ENCODE measurements at regions not wholly inside any gene's neighbourhood (a gene's known extent, or its start where the extent isn't known, plus 50 kb on each side); places are given as distances from the start of the nearest gene placed in this dataset.

DNA sequence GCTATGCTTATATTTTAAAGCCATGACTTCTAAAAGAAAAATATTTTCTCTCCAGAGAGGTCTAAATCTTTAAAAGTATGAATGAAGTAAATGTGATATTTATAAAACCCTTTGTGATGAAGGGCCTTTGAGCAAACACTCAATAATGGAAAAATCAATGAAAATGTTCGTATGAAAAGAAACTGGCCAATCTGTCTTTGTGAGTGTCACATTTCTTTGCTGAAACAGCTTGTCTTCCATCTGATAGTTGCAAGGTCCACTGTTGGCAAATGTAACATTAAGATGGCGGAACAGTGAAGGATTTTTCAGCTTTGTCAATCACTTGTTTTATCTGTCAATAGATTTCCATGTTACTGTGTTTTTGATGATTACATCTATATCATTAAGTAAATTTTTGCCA, 162.9 kb upstream of the GATA6 start:
- intact Hi-C loops (cut with DNase I), result no loop called here
- ATAC-seq, result no peak
- Histone ChIP-seq H3K27me3 (no peaks in the 10 kb centered on the region), H3K36me3 (no peaks in the 10 kb centered on the region), H3K27ac (no peak overlapping the region), H3K4me1 (no peaks in the 10 kb centered on the region), H3K9me3 (no peaks in the 10 kb centered on the region), H3K4me3 (no peak overlapping the region)
- TF ChIP-seq, protein P1, sequence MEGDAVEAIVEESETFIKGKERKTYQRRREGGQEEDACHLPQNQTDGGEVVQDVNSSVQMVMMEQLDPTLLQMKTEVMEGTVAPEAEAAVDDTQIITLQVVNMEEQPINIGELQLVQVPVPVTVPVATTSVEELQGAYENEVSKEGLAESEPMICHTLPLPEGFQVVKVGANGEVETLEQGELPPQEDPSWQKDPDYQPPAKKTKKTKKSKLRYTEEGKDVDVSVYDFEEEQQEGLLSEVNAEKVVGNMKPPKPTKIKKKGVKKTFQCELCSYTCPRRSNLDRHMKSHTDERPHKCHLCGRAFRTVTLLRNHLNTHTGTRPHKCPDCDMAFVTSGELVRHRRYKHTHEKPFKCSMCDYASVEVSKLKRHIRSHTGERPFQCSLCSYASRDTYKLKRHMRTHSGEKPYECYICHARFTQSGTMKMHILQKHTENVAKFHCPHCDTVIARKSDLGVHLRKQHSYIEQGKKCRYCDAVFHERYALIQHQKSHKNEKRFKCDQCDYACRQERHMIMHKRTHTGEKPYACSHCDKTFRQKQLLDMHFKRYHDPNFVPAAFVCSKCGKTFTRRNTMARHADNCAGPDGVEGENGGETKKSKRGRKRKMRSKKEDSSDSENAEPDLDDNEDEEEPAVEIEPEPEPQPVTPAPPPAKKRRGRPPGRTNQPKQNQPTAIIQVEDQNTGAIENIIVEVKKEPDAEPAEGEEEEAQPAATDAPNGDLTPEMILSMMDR (IDR thresholded peaks at IDR 0.05), result no peak
- DNase-seq, result no peak

GRCh38 chr18:22009242-22009641, 160.1 kb upstream of the GATA6 start:
- no peak overlapping the region for H3K4me3 ChIP-seq
- H3K9me3 ChIP-seq, result peaks cover 0 to 3% of the 10 kb centered on the region in 2 donors
- ATAC-seq (no peak), DNase-seq (no peak)
- H3K4me1 ChIP-seq, result no peaks in the 10 kb centered on the region
- intact Hi-C loops (cut with DNase I), result no loop called here
- H3K27ac ChIP-seq, result no peak overlapping the region
- H3K27me3 ChIP-seq, result no peaks in the 10 kb centered on the region
- no peaks in the 10 kb centered on the region for H3K36me3 ChIP-seq
- TF ChIP-seq, protein P1 (IDR thresholded peaks at IDR 0.05), result no peak

DNA sequence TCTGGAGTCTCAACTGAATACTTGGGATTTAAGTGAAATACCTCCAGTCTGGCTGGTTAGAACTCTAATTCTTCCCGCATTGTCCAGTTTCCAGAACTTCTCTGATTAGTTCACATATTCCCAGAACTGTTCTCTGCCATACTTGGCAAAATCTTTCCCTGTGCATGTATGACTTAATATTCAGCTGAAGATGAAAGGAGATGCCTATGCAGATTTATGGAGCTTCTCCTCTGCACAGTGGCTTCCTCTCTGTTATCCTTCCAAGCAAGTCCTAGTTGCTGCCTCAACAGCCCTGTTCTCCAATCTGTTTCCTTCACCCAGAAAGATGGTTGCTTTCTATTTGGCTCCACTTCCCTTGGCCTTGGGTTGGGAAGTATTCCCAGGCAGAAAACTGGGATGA, 155.4 kb upstream of the GATA6 start:
- intact Hi-C loops (cut with DNase I), result no loop called here
- no peak for ATAC-seq
- no peak overlapping the region for H3K4me3 ChIP-seq

GRCh38 chr18:22015156-22015555, 154.2 kb upstream of the GATA6 start:
- no peak overlapping the region for H3K27ac ChIP-seq
- intact Hi-C loops (cut with DNase I), result no loop called here
- no peak overlapping the region for H3K4me3 ChIP-seq
- no peaks in the 10 kb centered on the region for H3K27me3 ChIP-seq
- ATAC-seq (no peak), DNase-seq (no peak)
- no peaks in the 10 kb centered on the region for H3K36me3 ChIP-seq
- no peaks in the 10 kb centered on the region for H3K4me1 ChIP-seq
- peaks cover 0 to 3% of the 10 kb centered on the region in 2 donors for H3K9me3 ChIP-seq
- TF ChIP-seq, protein P1 (IDR thresholded peaks at IDR 0.05), result no peak

More for the DNA sequence above, 155.4 kb upstream of the GATA6 start:
- Histone ChIP-seq H3K9me3 (peaks cover 0 to 3% of the 10 kb centered on the region in 2 donors), H3K27me3 (no peaks in the 10 kb centered on the region), H3K4me1 (no peaks in the 10 kb centered on the region), H3K27ac (no peak overlapping the region), H3K36me3 (no peaks in the 10 kb centered on the region)
- no peak for DNase-seq
- TF ChIP-seq, protein P1 (IDR thresholded peaks at IDR 0.05), result no peak

DNA sequence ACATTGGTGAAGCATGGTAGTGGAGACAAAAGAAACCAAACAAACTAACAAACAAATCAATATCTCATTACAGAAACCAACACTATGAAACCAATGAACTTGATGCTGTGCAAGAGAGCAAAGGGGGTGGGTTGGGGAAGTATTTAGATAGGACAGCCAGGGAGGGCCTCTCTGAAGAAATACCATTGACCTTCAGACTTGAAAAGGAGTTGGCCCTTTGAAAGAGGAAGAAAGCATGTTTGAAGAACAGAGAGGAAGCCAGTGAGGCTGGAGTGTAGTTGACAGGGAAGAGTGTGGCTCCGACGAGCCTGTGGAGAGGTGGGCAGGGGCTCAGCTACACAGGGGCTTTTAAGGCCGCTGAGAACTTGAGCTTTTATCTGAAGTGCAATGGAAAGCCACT, 151.0 kb upstream of the GATA6 start:
- TF ChIP-seq, protein P1 (IDR thresholded peaks at IDR 0.05), result no peak
- Histone ChIP-seq H3K9me3 (no peaks in the 10 kb centered on the region), H3K4me1 (no peaks in the 10 kb centered on the region), H3K27ac (no peak overlapping the region), H3K4me3 (no peak overlapping the region), H3K27me3 (no peaks in the 10 kb centered on the region), H3K36me3 (no peaks in the 10 kb centered on the region)
- ATAC-seq (no peak), DNase-seq (no peak)
- intact Hi-C loops (cut with DNase I), result no loop called here

All from left lung (tissue), 4 donors.